Neural progenitor cell (in vitro differentiated cells): ENCODE measurements at regions not wholly inside any gene's neighbourhood (a gene's known extent, or its start where the extent isn't known, plus 50 kb on each side); places are given as distances from the start of the nearest gene placed in this dataset.

Source experiments
- EZH2 ChIP-seq: fragments of 200-600 bp; sonication (generic); IDR thresholded peaks from 2 replicates; pipeline ENCODE4 v1.6.1; 2017; ENCODE audit warnings: antibody characterized with exemption, mild to moderate bottlenecking, moderate library complexity
- TF ChIP-seq, protein P1 (sequence below): fragments of 200-600 bp; sonication (generic); IDR thresholded peaks from 2 replicates; pipeline ENCODE4 v1.5.1; 2017; ENCODE audit warnings: antibody characterized with exemption, mild to moderate bottlenecking

DNA sequence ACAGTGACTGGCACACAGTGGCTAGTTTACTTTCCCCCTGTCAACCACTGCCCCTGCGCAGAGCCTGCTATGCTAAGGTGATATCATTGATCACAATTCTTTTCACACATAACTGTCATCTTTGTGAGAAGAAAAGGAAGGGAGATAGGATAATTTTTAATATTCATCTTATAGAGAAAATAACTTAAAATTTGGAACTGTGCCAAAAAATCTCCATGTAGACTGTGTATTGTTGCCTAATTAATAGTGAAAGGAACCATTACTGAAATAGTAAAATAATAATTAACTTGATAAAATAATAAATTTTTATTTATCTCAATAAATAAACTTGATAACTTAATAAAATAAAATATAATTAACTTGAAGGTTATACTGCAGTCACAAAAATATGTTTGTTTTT lies 1069.4 kb downstream of the C4orf33 start:
- no peak for TF ChIP-seq EZH2
- TF ChIP-seq, protein P1, sequence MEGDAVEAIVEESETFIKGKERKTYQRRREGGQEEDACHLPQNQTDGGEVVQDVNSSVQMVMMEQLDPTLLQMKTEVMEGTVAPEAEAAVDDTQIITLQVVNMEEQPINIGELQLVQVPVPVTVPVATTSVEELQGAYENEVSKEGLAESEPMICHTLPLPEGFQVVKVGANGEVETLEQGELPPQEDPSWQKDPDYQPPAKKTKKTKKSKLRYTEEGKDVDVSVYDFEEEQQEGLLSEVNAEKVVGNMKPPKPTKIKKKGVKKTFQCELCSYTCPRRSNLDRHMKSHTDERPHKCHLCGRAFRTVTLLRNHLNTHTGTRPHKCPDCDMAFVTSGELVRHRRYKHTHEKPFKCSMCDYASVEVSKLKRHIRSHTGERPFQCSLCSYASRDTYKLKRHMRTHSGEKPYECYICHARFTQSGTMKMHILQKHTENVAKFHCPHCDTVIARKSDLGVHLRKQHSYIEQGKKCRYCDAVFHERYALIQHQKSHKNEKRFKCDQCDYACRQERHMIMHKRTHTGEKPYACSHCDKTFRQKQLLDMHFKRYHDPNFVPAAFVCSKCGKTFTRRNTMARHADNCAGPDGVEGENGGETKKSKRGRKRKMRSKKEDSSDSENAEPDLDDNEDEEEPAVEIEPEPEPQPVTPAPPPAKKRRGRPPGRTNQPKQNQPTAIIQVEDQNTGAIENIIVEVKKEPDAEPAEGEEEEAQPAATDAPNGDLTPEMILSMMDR: no peak
